ENCODE measurements at regions not wholly inside any gene's neighbourhood (a gene's known extent, or its start where the extent isn't known, plus 50 kb on each side); places are given as distances from the start of the nearest gene placed in this dataset.
"Not testable (repeated sequence)": the region's sequence is repeated elsewhere in the genome, so short reads cannot be mapped to it uniquely, and the experiment has no call there.

GRCh38 chr3:198147993-198148392 is 188.0 kb downstream of the LMLN start:
- DNase-seq (ENCODE audit: low spot score): not testable (repeated sequence)

GRCh38 chr3:198149904-198150303 is 189.9 kb downstream of the LMLN start:
- not testable (repeated sequence) for DNase-seq (ENCODE audit: low spot score)

GRCh38 chr3:198151867-198152266 is 191.8 kb downstream of the LMLN start:
- DNase-seq (ENCODE audit: low spot score): not testable (repeated sequence)

GRCh38 chr3:198155771-198156170 is 195.8 kb downstream of the LMLN start:
- DNase-seq (ENCODE audit: low spot score): not testable (repeated sequence)

- DNase-seq (ENCODE audit: low spot score): not testable (repeated sequence)
These were observed 197.3 kb downstream of the LMLN start for GRCh38 chr3:198157231-198157868.

- not testable (repeated sequence) for DNase-seq (ENCODE audit: low spot score)
These were observed 198.0 kb downstream of the LMLN start for GRCh38 chr3:198158007-198158406.

- peak; percentile 24 for DNase-seq (ENCODE audit: low spot score)
These were observed 207.5 kb downstream of the LMLN start for GRCh38 chr3:198167339-198168039.

- not testable (repeated sequence) for DNase-seq (ENCODE audit: low spot score)
These were observed 210.8 kb downstream of the LMLN start for GRCh38 chr3:198170781-198171180.

- not testable (repeated sequence) for DNase-seq (ENCODE audit: low spot score)
These were observed 213.1 kb downstream of the LMLN start for GRCh38 chr3:198173080-198173479.

GRCh38 chr3:198173929-198174574 is 214.0 kb downstream of the LMLN start:
- DNase-seq (ENCODE audit: low spot score): not testable (repeated sequence)
